Neural cell (in vitro differentiated cells): ENCODE measurements at regions not wholly inside any gene's neighbourhood (a gene's known extent, or its start where the extent isn't known, plus 50 kb on each side); places are given as distances from the start of the nearest gene placed in this dataset.

Experiments
- H2AFZ ChIP-seq: fragments of 200-600, 300-800 bp; sonication (generic), shearing (Covaris generic); 2 replicates; pipeline ENCODE4 v1.6.0; 2014; ENCODE audit warnings: low read depth, mild to moderate bottlenecking, antibody characterized with exemption, low read length, moderate library complexity
- H3F3A ChIP-seq: fragments of 200-600 bp; shearing (Covaris generic); 2 replicates; pipeline ENCODE4 v1.6.1; 2016; ENCODE audit warnings: mild to moderate bottlenecking, moderate library complexity, mixed read lengths, antibody characterized with exemption, low read length; ENCODE audit not compliant: insufficient read depth, poor library complexity, severe bottlenecking
- H3K27ac ChIP-seq: fragments of 200-600, 300-800 bp; sonication (generic), shearing (Covaris generic); 2 replicates; pipeline ENCODE4 v1.5.1; 2014; ENCODE audit warnings: mild to moderate bottlenecking, low read length, moderate library complexity
- H3K27me3 ChIP-seq: fragments of 300-800, 200-600 bp; sonication (generic), shearing (Covaris generic); 2 replicates; pipeline ENCODE4 v1.6.0; 2014; ENCODE audit warnings: mild to moderate bottlenecking, low read depth, low read length, moderate library complexity; ENCODE audit not compliant: insufficient read depth
- H3K36me3 ChIP-seq: fragments of 300-800, 200-600 bp; sonication (generic), shearing (Covaris generic); 2 replicates; pipeline ENCODE4 v1.5.1; 2014; ENCODE audit warnings: mild to moderate bottlenecking, antibody characterized with exemption, low read length, moderate library complexity; ENCODE audit not compliant: insufficient read depth
- H3K4me2 ChIP-seq: fragments of 300-800, 200-600 bp; sonication (generic), shearing (Covaris generic); 2 replicates; pipeline ENCODE4 v1.6.0; 2014; ENCODE audit warnings: mild to moderate bottlenecking, low read length
- H3K4me3 ChIP-seq: fragments of 300-800, 200-600 bp; sonication (generic), shearing (Covaris generic); 2 replicates; pipeline ENCODE4 v1.5.1; 2014; ENCODE audit warnings: mild to moderate bottlenecking, low read length, moderate library complexity
- H3K79me2 ChIP-seq: fragments of 200-600 bp; shearing (Covaris generic); replicated peaks from 2 replicates; pipeline ENCODE4 v1.6.0; 2014; ENCODE audit warnings: mild to moderate bottlenecking, low read length, moderate library complexity; ENCODE audit not compliant: insufficient read depth
- H3K9ac ChIP-seq: fragments of 300-800, 200-600 bp; sonication (generic), shearing (Covaris generic); 2 replicates; pipeline ENCODE4 v1.6.1; 2016; ENCODE audit warnings: mild to moderate bottlenecking, low read length, mixed read lengths
- H3K9me2 ChIP-seq: fragments of 200-600 bp; shearing (Covaris generic); 2 replicates; pipeline ENCODE4 v1.6.1; 2016; ENCODE audit warnings: mild to moderate bottlenecking, low read length, mixed read lengths; ENCODE audit not compliant: insufficient read depth
- H3K9me3 ChIP-seq: fragments of 200-600, 300-800 bp; sonication (generic), shearing (Covaris generic); 2 replicates; pipeline ENCODE4 v1.6.1; 2016; ENCODE audit warnings: mild to moderate bottlenecking, mixed run types, low read length, moderate library complexity, mixed read lengths
- H4K20me1 ChIP-seq: fragments of 200-600 bp; shearing (Covaris generic); 2 replicates; pipeline ENCODE4 v1.6.1; 2016; ENCODE audit warnings: mild to moderate bottlenecking, mixed run types; ENCODE audit not compliant: insufficient read depth
- EP300 ChIP-seq: fragments of 450-650 bp; conservative IDR thresholded peaks from 2 replicates; pipeline ENCODE4 v1.6.1; 2014; ENCODE audit warnings: antibody characterized with exemption, mild to moderate bottlenecking, moderate library complexity; ENCODE audit not compliant: poor library complexity, severe bottlenecking
- EZH2 ChIP-seq: fragments of 200-600, 300-800 bp; shearing (Covaris generic), sonication (generic); IDR thresholded peaks from 2 replicates; pipeline ENCODE4 v1.6.1; 2014; ENCODE audit warnings: antibody characterized with exemption, low read length, borderline replicate concordance, mild to moderate bottlenecking; ENCODE audit not compliant: insufficient read depth, poor library complexity, severe bottlenecking
- MXI1 ChIP-seq: fragments of 450-650 bp; conservative IDR thresholded peaks from 2 replicates; pipeline ENCODE4 v1.6.1; 2014; ENCODE audit warnings: antibody characterized with exemption, mild to moderate bottlenecking; ENCODE audit not compliant: poor library complexity, severe bottlenecking
- POLR2AphosphoS5 ChIP-seq: IDR thresholded peaks from 2 replicates; pipeline ENCODE4 v1.6.1; 2012
- RAD21 ChIP-seq: fragments of 450-650 bp; conservative IDR thresholded peaks from 2 replicates; pipeline ENCODE4 v1.6.1; 2014; ENCODE audit warnings: antibody characterized with exemption, mild to moderate bottlenecking, moderate library complexity
- SMC3 ChIP-seq: fragments of 450-650 bp; conservative IDR thresholded peaks from 2 replicates; pipeline ENCODE4 v1.6.1; 2014; ENCODE audit warnings: antibody characterized with exemption, mild to moderate bottlenecking, moderate library complexity; ENCODE audit not compliant: poor library complexity
- TAF1 ChIP-seq: IDR thresholded peaks from 2 replicates; pipeline ENCODE4 v1.6.1; 2012; ENCODE audit warnings: low read depth
- TF ChIP-seq, protein P1 (sequence below): IDR thresholded peaks from 2 replicates; pipeline ENCODE4 v1.6.1; 2012; ENCODE audit warnings: borderline replicate concordance
- TF ChIP-seq, protein P2 (sequence below): fragments of 450-650 bp; IDR thresholded peaks from 2 replicates; pipeline ENCODE4 v1.5.1; 2014; ENCODE audit warnings: antibody characterized with exemption, mild to moderate bottlenecking, moderate library complexity; ENCODE audit not compliant: poor library complexity, severe bottlenecking

- no peaks in the 10 kb centered on the region for H4K20me1 ChIP-seq
- H3F3A ChIP-seq, result no peaks in the 10 kb centered on the region
- TF ChIP-seq, protein P1, sequence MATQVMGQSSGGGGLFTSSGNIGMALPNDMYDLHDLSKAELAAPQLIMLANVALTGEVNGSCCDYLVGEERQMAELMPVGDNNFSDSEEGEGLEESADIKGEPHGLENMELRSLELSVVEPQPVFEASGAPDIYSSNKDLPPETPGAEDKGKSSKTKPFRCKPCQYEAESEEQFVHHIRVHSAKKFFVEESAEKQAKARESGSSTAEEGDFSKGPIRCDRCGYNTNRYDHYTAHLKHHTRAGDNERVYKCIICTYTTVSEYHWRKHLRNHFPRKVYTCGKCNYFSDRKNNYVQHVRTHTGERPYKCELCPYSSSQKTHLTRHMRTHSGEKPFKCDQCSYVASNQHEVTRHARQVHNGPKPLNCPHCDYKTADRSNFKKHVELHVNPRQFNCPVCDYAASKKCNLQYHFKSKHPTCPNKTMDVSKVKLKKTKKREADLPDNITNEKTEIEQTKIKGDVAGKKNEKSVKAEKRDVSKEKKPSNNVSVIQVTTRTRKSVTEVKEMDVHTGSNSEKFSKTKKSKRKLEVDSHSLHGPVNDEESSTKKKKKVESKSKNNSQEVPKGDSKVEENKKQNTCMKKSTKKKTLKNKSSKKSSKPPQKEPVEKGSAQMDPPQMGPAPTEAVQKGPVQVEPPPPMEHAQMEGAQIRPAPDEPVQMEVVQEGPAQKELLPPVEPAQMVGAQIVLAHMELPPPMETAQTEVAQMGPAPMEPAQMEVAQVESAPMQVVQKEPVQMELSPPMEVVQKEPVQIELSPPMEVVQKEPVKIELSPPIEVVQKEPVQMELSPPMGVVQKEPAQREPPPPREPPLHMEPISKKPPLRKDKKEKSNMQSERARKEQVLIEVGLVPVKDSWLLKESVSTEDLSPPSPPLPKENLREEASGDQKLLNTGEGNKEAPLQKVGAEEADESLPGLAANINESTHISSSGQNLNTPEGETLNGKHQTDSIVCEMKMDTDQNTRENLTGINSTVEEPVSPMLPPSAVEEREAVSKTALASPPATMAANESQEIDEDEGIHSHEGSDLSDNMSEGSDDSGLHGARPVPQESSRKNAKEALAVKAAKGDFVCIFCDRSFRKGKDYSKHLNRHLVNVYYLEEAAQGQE, result no peak
- TF ChIP-seq EZH2 (no peak), POLR2AphosphoS5 (no peak), MXI1 (no peak), EP300 (no peak), RAD21 (no peak), TAF1 (no peak), SMC3 (no peak)
- TF ChIP-seq, protein P2, sequence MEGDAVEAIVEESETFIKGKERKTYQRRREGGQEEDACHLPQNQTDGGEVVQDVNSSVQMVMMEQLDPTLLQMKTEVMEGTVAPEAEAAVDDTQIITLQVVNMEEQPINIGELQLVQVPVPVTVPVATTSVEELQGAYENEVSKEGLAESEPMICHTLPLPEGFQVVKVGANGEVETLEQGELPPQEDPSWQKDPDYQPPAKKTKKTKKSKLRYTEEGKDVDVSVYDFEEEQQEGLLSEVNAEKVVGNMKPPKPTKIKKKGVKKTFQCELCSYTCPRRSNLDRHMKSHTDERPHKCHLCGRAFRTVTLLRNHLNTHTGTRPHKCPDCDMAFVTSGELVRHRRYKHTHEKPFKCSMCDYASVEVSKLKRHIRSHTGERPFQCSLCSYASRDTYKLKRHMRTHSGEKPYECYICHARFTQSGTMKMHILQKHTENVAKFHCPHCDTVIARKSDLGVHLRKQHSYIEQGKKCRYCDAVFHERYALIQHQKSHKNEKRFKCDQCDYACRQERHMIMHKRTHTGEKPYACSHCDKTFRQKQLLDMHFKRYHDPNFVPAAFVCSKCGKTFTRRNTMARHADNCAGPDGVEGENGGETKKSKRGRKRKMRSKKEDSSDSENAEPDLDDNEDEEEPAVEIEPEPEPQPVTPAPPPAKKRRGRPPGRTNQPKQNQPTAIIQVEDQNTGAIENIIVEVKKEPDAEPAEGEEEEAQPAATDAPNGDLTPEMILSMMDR, result no peak
- H3K79me2 ChIP-seq, result no peaks in the 10 kb centered on the region
- no peak overlapping the region for H3K4me3 ChIP-seq
- H2AFZ ChIP-seq, result no peak overlapping the region
- H3K4me2 ChIP-seq, result no peak overlapping the region
- no peak overlapping the region for H3K9ac ChIP-seq
- no peaks in the 10 kb centered on the region for H3K36me3 ChIP-seq
- H3K9me2 ChIP-seq, result no peaks in the 10 kb centered on the region
- H3K27ac ChIP-seq, result no peak overlapping the region
- H3K27me3 ChIP-seq, result no peaks in the 10 kb centered on the region
- no peaks in the 10 kb centered on the region for H3K9me3 ChIP-seq
Observed at GRCh38 chr21:32093646-32094462, 185.0 kb downstream of the MIS18A start.

GRCh38 chr21:32090956-32091355 lies 187.9 kb downstream of the MIS18A start:
- no peak overlapping the region for H3K4me2 ChIP-seq
- no peak overlapping the region for H3K27ac ChIP-seq
- no peak overlapping the region for H3K9ac ChIP-seq
- H4K20me1 ChIP-seq, result no peaks in the 10 kb centered on the region
- no peak for TF ChIP-seq SMC3
- no peaks in the 10 kb centered on the region for H3K9me2 ChIP-seq
- H3K9me3 ChIP-seq, result no peaks in the 10 kb centered on the region
- H3K4me3 ChIP-seq, result no peak overlapping the region
- H2AFZ ChIP-seq, result no peak overlapping the region
- no peaks in the 10 kb centered on the region for H3F3A ChIP-seq
- H3K79me2 ChIP-seq, result no peaks in the 10 kb centered on the region
- H3K36me3 ChIP-seq, result no peaks in the 10 kb centered on the region
- no peaks in the 10 kb centered on the region for H3K27me3 ChIP-seq
